ENCODE measurements at regions not wholly inside any gene's neighbourhood (a gene's known extent, or its start where the extent isn't known, plus 50 kb on each side); places are given as distances from the start of the nearest gene placed in this dataset.

GRCh38 chr15:22265056-22265945 lies 185.0 kb downstream of the OR4M2 start:
- TF ChIP-seq CTCF (conservative IDR thresholded peaks at IDR 0.05; ENCODE audit: low read depth in 2 of 2) (no peak), EZH2 (IDR thresholded peaks at IDR 0.05; ENCODE audit: low read depth, unreplicated experiment) (no peak), EZH2phosphoT487 (IDR thresholded peaks at IDR 0.05; ENCODE audit: unreplicated experiment) (no peak), REST (IDR thresholded peaks at IDR 0.05; ENCODE audit: unreplicated experiment) (no peak), STAT1 (IDR thresholded peaks at IDR 0.05; ENCODE audit: unreplicated experiment) (no peak), CREB1 (CRISPR knock-in tag; IDR thresholded peaks at IDR 0.05; ENCODE audit: low read depth) (no peak), POLR2AphosphoS5 (IDR thresholded peaks at IDR 0.05; ENCODE audit: low read depth) (no peak)
- TF ChIP-seq, protein P1, sequence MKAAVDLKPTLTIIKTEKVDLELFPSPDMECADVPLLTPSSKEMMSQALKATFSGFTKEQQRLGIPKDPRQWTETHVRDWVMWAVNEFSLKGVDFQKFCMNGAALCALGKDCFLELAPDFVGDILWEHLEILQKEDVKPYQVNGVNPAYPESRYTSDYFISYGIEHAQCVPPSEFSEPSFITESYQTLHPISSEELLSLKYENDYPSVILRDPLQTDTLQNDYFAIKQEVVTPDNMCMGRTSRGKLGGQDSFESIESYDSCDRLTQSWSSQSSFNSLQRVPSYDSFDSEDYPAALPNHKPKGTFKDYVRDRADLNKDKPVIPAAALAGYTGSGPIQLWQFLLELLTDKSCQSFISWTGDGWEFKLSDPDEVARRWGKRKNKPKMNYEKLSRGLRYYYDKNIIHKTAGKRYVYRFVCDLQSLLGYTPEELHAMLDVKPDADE (IDR thresholded peaks at IDR 0.05): no peak

Data from GM23338 (cell line).